ENCODE measurements at regions not wholly inside any gene's neighbourhood (a gene's known extent, or its start where the extent isn't known, plus 50 kb on each side); places are given as distances from the start of the nearest gene placed in this dataset.

DNA sequence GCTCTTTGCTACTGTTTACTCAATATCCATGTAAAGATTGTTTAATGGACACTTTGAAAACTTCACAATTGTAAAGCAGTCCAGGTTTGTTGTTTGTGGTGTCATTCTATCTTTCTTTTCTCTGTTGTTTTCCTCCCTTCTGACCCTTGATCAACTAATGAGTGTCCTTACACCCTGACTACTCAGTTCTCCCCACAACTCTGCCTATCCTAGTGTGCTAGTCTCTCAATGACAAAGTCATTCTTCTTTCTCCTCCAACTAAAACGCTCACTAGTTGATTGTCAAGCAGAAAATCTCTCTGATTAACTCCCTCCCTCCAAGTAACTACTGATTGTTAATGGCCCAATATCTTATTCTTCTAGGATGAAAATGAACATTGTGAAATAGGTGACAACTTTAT, 148.5 kb upstream of the FBXO33 start:
- ATAC-seq, result no peak
- POLR2A ChIA-PET, result no interaction called here
- Histone ChIP-seq H3K27ac (ENCODE audit: low read length) (no peak overlapping the region), H3K9me3 (ENCODE audit: control insufficient read depth, insufficient read depth, low read depth, low read length) (no peaks in the 10 kb centered on the region), H3K27me3 (ENCODE audit: control insufficient read depth, insufficient read depth, low read length) (no peaks in the 10 kb centered on the region), H3K36me3 (ENCODE audit: control insufficient read depth, insufficient read depth, low read length) (no peaks in the 10 kb centered on the region), H3K4me3 (ENCODE audit: low read depth in 2 of 2, low read length in 2 of 2) (no peak overlapping the region), H3K4me1 (ENCODE audit: control insufficient read depth, insufficient read depth, low read length) (no peaks in the 10 kb centered on the region)
- no peak for DNase-seq (ENCODE audit: low read depth, low spot score)
- intact Hi-C loops (cut with micrococcal nuclease; ENCODE audit: unreplicated experiment) (no loop called here), in situ Hi-C loops (cut with HindIII; ENCODE audit: low pct_unique_long_range_greater_than_20kb, low sequenced_read_pairs) (no loop called here)
- CTCF ChIA-PET, result no interaction called here
- TF ChIP-seq, protein P1, sequence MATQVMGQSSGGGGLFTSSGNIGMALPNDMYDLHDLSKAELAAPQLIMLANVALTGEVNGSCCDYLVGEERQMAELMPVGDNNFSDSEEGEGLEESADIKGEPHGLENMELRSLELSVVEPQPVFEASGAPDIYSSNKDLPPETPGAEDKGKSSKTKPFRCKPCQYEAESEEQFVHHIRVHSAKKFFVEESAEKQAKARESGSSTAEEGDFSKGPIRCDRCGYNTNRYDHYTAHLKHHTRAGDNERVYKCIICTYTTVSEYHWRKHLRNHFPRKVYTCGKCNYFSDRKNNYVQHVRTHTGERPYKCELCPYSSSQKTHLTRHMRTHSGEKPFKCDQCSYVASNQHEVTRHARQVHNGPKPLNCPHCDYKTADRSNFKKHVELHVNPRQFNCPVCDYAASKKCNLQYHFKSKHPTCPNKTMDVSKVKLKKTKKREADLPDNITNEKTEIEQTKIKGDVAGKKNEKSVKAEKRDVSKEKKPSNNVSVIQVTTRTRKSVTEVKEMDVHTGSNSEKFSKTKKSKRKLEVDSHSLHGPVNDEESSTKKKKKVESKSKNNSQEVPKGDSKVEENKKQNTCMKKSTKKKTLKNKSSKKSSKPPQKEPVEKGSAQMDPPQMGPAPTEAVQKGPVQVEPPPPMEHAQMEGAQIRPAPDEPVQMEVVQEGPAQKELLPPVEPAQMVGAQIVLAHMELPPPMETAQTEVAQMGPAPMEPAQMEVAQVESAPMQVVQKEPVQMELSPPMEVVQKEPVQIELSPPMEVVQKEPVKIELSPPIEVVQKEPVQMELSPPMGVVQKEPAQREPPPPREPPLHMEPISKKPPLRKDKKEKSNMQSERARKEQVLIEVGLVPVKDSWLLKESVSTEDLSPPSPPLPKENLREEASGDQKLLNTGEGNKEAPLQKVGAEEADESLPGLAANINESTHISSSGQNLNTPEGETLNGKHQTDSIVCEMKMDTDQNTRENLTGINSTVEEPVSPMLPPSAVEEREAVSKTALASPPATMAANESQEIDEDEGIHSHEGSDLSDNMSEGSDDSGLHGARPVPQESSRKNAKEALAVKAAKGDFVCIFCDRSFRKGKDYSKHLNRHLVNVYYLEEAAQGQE (IDR thresholded peaks at IDR 0.05; ENCODE audit: insufficient read depth in 1 of 2, low read depth in 2 of 2, low read length in 1 of 2), result no peak
- TF ChIP-seq POLR2AphosphoS5 (IDR thresholded peaks at IDR 0.05; ENCODE audit: low read depth, low read length) (no peak), TCF7L2 (IDR thresholded peaks at IDR 0.05; ENCODE audit: low read depth, low read length) (no peak), SIN3A (IDR thresholded peaks at IDR 0.05; ENCODE audit: borderline replicate concordance, insufficient read depth, low read depth, low read length) (no peak)
- TF ChIP-seq, protein P2, sequence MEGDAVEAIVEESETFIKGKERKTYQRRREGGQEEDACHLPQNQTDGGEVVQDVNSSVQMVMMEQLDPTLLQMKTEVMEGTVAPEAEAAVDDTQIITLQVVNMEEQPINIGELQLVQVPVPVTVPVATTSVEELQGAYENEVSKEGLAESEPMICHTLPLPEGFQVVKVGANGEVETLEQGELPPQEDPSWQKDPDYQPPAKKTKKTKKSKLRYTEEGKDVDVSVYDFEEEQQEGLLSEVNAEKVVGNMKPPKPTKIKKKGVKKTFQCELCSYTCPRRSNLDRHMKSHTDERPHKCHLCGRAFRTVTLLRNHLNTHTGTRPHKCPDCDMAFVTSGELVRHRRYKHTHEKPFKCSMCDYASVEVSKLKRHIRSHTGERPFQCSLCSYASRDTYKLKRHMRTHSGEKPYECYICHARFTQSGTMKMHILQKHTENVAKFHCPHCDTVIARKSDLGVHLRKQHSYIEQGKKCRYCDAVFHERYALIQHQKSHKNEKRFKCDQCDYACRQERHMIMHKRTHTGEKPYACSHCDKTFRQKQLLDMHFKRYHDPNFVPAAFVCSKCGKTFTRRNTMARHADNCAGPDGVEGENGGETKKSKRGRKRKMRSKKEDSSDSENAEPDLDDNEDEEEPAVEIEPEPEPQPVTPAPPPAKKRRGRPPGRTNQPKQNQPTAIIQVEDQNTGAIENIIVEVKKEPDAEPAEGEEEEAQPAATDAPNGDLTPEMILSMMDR (IDR thresholded peaks at IDR 0.05), result no peak
- BruUV-seq (replicated peaks), result no TSS peak

DNA sequence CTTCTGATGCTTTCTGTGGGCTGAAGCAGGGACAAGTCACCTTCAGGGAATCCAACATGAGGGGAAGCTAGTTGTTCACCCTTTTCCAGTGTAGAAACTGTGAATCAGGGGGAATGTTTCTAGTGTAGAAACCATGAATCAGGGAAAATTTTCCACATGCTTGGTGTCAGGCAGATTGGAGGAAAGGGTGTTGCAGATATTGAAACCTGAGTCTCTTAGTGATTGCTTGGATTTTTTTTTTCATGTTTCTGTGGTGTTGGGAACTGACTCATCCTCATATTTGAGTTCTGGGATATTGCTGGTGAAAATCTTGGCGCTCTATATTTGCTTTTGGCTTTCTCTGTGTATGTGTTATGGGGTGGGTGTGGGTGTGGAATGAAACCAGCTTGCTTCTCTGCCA, 144.5 kb upstream of the FBXO33 start:
- Histone ChIP-seq H3K4me3 (ENCODE audit: low read depth in 2 of 2, low read length in 2 of 2) (no peak overlapping the region), H3K4me1 (ENCODE audit: control insufficient read depth, insufficient read depth, low read length) (no peaks in the 10 kb centered on the region), H3K36me3 (ENCODE audit: control insufficient read depth, insufficient read depth, low read length) (no peaks in the 10 kb centered on the region), H3K27ac (ENCODE audit: low read length) (no peak overlapping the region), H3K27me3 (ENCODE audit: control insufficient read depth, insufficient read depth, low read length) (no peaks in the 10 kb centered on the region), H3K9me3 (ENCODE audit: control insufficient read depth, insufficient read depth, low read depth, low read length) (no peaks in the 10 kb centered on the region)
- CTCF ChIA-PET, result no interaction called here
- TF ChIP-seq, protein P1 (IDR thresholded peaks at IDR 0.05; ENCODE audit: insufficient read depth in 1 of 2, low read depth in 2 of 2, low read length in 1 of 2), result no peak
- TF ChIP-seq TCF7L2 (IDR thresholded peaks at IDR 0.05; ENCODE audit: low read depth, low read length), result no peak
- TF ChIP-seq, protein P2 (IDR thresholded peaks at IDR 0.05), result no peak
- TF ChIP-seq SIN3A (IDR thresholded peaks at IDR 0.05; ENCODE audit: borderline replicate concordance, insufficient read depth, low read depth, low read length), result no peak
- TF ChIP-seq POLR2AphosphoS5 (IDR thresholded peaks at IDR 0.05; ENCODE audit: low read depth, low read length), result no peak
- in situ Hi-C loops (cut with HindIII; ENCODE audit: low pct_unique_long_range_greater_than_20kb, low sequenced_read_pairs) (no loop called here), intact Hi-C loops (cut with micrococcal nuclease; ENCODE audit: unreplicated experiment) (no loop called here)
- ATAC-seq (no peak), DNase-seq (ENCODE audit: low read depth, low spot score) (no peak)
- BruUV-seq (replicated peaks), result no TSS peak
- POLR2A ChIA-PET, result no interaction called here

Measured in Panc1 (cell line).